Prostate gland (tissue), 2 donors: ENCODE measurements at regions not wholly inside any gene's neighbourhood (a gene's known extent, or its start where the extent isn't known, plus 50 kb on each side); places are given as distances from the start of the nearest gene placed in this dataset.
"Not testable (repeated sequence)": the region's sequence is repeated elsewhere in the genome, so short reads cannot be mapped to it uniquely, and the experiment has no call there.

Source experiments
- DNase-seq: peaks from one replicate; pipeline ENCODE4 v3.0.0-alpha.2; 2019; ENCODE audit warnings: low spot score
- H3K27ac ChIP-seq, 2 donors: fragments of 200-600 bp; sonication (generic); 2 replicates each; pipeline ENCODE4 v1.5.1; 2017 to 2019
- H3K27me3 ChIP-seq: fragments of 200-600 bp; sonication (generic); replicated peaks from 2 replicates; pipeline ENCODE4 v1.5.1; 2019; ENCODE audit not compliant: insufficient read depth
- H3K36me3 ChIP-seq, 2 donors: fragments of 200-600 bp; sonication (generic); 1 replicate in 1 of 2; 2 replicates in 1 of 2; pipeline versions ENCODE4 v1.5.1 to v1.8.1; 2017 to 2019
- H3K4me1 ChIP-seq: fragments of 200-600 bp; sonication (generic); replicated peaks from 2 replicates; pipeline ENCODE4 v1.5.1; 2019
- H3K4me3 ChIP-seq, 2 donors: fragments of 200-600 bp; sonication (generic); 2 replicates each; pipeline ENCODE4 v1.5.1; 2017 to 2019
- H3K9me3 ChIP-seq: fragments of 200-600 bp; sonication (generic); 2 replicates; pipeline ENCODE4 v1.5.1; 2017
- POLR2A ChIP-seq: fragments of 450-650 bp; IDR thresholded peaks from one replicate; pipeline ENCODE4 v1.6.1; 2016; ENCODE audit warnings: antibody characterized with exemption, mild to moderate bottlenecking
- POLR2AphosphoS5 ChIP-seq: sonication (generic); formaldehyde crosslinking; IDR thresholded peaks from one replicate; pipeline ENCODE4 v1.6.1; 2017; ENCODE audit warnings: antibody characterized with exemption
- WGBS: methylation state at CpG from one replicate; pipeline ENCODE4 v1.1.5; 2018; 5-methylcytosine and 5-hydroxymethylcytosine counted together
- intact Hi-C: fragments of 100-400 bp; cut with DNase I; formaldehyde crosslinking; loops from one replicate; pipeline ENCODE4 v1.14.2; 2022
- TF ChIP-seq, protein P1 (sequence below), 4 experiments: fragments of 200-600 bp in 2 of 4; fragments of 450-650 bp in 2 of 4; sonication (generic) in 2 of 4; IDR thresholded peaks; 1 replicate in 3 of 4; 2 replicates in 1 of 4; pipeline ENCODE4 v1.5.1; 2016 to 2019; ENCODE audit warnings: antibody characterized with exemption in 4 of 4, mild to moderate bottlenecking in 2 of 4, moderate library complexity in 2 of 4

DNA sequence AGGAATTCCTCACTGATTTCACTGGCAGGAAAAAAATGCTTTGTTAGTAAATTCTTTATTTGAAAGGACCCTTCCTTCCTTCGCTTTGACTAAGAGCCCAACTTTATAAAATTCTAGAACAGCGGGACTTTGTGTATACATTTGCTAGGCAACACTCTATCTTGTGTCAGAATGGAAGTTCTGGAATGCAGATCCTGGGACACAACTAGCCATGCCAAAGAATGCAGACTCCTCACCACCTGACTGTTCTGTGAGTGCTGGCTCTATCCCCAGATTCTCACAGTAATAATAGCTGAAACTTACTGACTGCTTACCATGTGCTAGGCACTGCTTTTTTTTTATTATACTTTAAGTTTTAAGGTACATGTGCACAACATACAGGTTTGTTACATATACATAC lies 73.3 kb upstream of the ZDHHC15 start:
- TF ChIP-seq POLR2AphosphoS5: no peak
- TF ChIP-seq POLR2A: no peak
- TF ChIP-seq, protein P1, sequence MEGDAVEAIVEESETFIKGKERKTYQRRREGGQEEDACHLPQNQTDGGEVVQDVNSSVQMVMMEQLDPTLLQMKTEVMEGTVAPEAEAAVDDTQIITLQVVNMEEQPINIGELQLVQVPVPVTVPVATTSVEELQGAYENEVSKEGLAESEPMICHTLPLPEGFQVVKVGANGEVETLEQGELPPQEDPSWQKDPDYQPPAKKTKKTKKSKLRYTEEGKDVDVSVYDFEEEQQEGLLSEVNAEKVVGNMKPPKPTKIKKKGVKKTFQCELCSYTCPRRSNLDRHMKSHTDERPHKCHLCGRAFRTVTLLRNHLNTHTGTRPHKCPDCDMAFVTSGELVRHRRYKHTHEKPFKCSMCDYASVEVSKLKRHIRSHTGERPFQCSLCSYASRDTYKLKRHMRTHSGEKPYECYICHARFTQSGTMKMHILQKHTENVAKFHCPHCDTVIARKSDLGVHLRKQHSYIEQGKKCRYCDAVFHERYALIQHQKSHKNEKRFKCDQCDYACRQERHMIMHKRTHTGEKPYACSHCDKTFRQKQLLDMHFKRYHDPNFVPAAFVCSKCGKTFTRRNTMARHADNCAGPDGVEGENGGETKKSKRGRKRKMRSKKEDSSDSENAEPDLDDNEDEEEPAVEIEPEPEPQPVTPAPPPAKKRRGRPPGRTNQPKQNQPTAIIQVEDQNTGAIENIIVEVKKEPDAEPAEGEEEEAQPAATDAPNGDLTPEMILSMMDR (IDR thresholded peaks at IDR 0.05): no peak
- no peaks in the 10 kb centered on the region for H3K9me3 ChIP-seq
- intact Hi-C loops: no loop called here
- H3K27me3 ChIP-seq: no peaks in the 10 kb centered on the region
- WGBS: 37% methylated on average over 2 of the region's 2 CpGs
- DNase-seq: no peak
- no peak overlapping the region for H3K27ac ChIP-seq
- no peaks in the 10 kb centered on the region for H3K4me1 ChIP-seq
- no peaks in the 10 kb centered on the region for H3K36me3 ChIP-seq
- H3K4me3 ChIP-seq: no peak overlapping the region

DNA sequence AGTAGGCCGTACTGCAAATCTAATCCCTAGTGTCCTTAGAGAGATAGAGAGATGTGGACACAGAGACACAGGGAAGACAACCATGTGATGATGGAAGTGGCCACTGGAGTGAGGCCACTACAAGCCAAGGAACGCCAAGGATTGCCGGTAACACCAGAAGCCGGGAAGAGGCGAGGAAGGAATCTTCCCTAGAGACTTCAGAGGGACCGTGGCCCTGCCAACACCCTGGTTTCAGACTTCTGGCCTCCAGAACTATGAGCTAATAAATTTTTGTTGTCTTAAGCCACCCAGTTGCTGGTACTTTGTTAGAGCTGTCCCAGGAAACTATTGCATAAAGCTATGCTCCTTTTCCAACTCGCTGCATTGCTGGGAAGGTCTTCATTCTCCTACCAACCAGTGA lies 70.3 kb upstream of the ZDHHC15 start:
- H3K4me3 ChIP-seq, H3K27me3 ChIP-seq, H3K9me3 ChIP-seq, H3K36me3 ChIP-seq, DNase-seq, H3K27ac ChIP-seq, intact Hi-C loops, H3K4me1 ChIP-seq: not testable (repeated sequence)
- WGBS: 72% methylated on average over 5 of the region's 7 CpGs

DNA sequence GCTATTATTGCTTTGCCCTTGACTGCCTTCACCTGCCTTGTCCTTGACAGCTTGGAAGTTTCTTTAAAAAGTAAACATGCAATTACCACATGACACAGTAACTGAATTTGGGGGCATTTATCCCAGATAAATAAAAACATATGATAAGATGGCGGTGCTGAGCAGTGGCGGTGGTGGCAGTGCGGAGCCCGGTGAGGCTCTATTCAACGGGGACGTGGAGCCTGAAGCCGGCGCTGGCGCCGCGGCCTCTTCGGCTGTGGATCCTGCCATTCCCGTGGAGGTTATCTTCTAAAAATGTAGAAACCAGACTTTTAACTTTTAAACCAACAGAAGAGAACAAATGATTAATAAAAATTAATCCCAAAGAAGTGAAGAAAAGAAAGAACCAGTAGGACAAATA lies 59.7 kb upstream of the ZDHHC15 start:
- Histone ChIP-seq H3K4me3 (no peak overlapping the region), H3K4me1 (no peaks in the 10 kb centered on the region), H3K27me3 (no peaks in the 10 kb centered on the region), H3K27ac (no peak overlapping the region), H3K9me3 (no peaks in the 10 kb centered on the region), H3K36me3 (no peaks in the 10 kb centered on the region)
- intact Hi-C loops: no loop called here
- WGBS: 92% methylated on average over 13 of the region's 13 CpGs
- no peak for DNase-seq
- TF ChIP-seq POLR2AphosphoS5: no peak
- TF ChIP-seq, protein P1 (IDR thresholded peaks at IDR 0.05): no peak
